CD8-positive, alpha-beta memory T cell (primary cell): ENCODE measurements at regions not wholly inside any gene's neighbourhood (a gene's known extent, or its start where the extent isn't known, plus 50 kb on each side); places are given as distances from the start of the nearest gene placed in this dataset.

ENCODE experiments used
- CTCF ChIA-PET: fragments of 350-600 bp; sonication (Branson Sonifier 250); formaldehyde crosslinking; loops from one replicate; lab custom pipeline; 2021; ENCODE audit warnings: antibody characterized with exemption; lab: Charles Lee
- POLR2A ChIA-PET: fragments of 350-600 bp; sonication (Branson Sonifier 250); formaldehyde crosslinking; loops from one replicate; lab custom pipeline; 2021; ENCODE audit warnings: antibody characterized with exemption; lab: Charles Lee
- DNase-seq, 5 donors: peaks; one replicate each; pipeline versions ENCODE4 v3.0.0 to v3.0.0-alpha.2; 2020 to 2022; ENCODE audit warnings: mixed read lengths in 1 of 5
- H3K27ac ChIP-seq: one replicate; pipeline ENCODE4 v1.7.0; 2013; ENCODE audit warnings: low read depth, mild to moderate bottlenecking, low read length, moderate library complexity
- H3K27me3 ChIP-seq: 2 replicates; pipeline ENCODE4 v1.7.0; 2013; ENCODE audit warnings: low read length, mild to moderate bottlenecking; ENCODE audit not compliant: insufficient read depth, poor library complexity, severe bottlenecking
- H3K36me3 ChIP-seq: 2 replicates; pipeline ENCODE4 v1.7.0; 2013; ENCODE audit warnings: mild to moderate bottlenecking, low read length, moderate library complexity; ENCODE audit not compliant: insufficient read depth
- H3K4me1 ChIP-seq: 2 replicates; pipeline ENCODE4 v1.7.0; 2013; ENCODE audit warnings: mild to moderate bottlenecking, low read length, moderate library complexity; ENCODE audit not compliant: insufficient read depth
- H3K4me3 ChIP-seq: 2 replicates; pipeline ENCODE4 v1.7.0; 2013; ENCODE audit warnings: mild to moderate bottlenecking, low read length
- H3K9me3 ChIP-seq: 2 replicates; pipeline ENCODE4 v1.7.0; 2013; ENCODE audit warnings: mild to moderate bottlenecking, low read length
- H3K27ac Mint-ChIP-seq, 8 donors: one replicate each; pipeline ENCODE4 v1.8.0; 2020 to 2021; ENCODE audit warnings: mixed read lengths in 8 of 8, mild to moderate bottlenecking in 6 of 8, inconsistent platforms in 3 of 8, moderate library complexity in 3 of 8
- H3K27me3 Mint-ChIP-seq, 2 donors: one replicate each; pipeline ENCODE4 v1.8.0; 2020 to 2021; ENCODE audit warnings: mixed read lengths in 2 of 2, mild to moderate bottlenecking in 1 of 2, moderate library complexity in 1 of 2
- H3K36me3 Mint-ChIP-seq, 3 donors: one replicate each; pipeline ENCODE4 v1.8.0; 2020 to 2021; ENCODE audit warnings: mixed read lengths in 3 of 3, inconsistent platforms in 1 of 3, mild to moderate bottlenecking in 1 of 3
- H3K4me1 Mint-ChIP-seq, 3 donors: one replicate each; pipeline ENCODE4 v1.8.0; 2020 to 2021; ENCODE audit warnings: mixed read lengths in 3 of 3, inconsistent platforms in 1 of 3, mild to moderate bottlenecking in 1 of 3
- H3K4me3 Mint-ChIP-seq, 7 donors: one replicate each; pipeline ENCODE4 v1.8.0; 2020 to 2021; ENCODE audit warnings: mixed read lengths in 7 of 7, mild to moderate bottlenecking in 6 of 7, moderate library complexity in 4 of 7, inconsistent platforms in 2 of 7
- H3K9me3 Mint-ChIP-seq, 5 donors: one replicate each; pipeline ENCODE4 v1.8.0; 2020 to 2022; ENCODE audit warnings: mixed read lengths in 5 of 5, mild to moderate bottlenecking in 3 of 5, moderate library complexity in 2 of 5, inconsistent platforms in 1 of 5

DNA sequence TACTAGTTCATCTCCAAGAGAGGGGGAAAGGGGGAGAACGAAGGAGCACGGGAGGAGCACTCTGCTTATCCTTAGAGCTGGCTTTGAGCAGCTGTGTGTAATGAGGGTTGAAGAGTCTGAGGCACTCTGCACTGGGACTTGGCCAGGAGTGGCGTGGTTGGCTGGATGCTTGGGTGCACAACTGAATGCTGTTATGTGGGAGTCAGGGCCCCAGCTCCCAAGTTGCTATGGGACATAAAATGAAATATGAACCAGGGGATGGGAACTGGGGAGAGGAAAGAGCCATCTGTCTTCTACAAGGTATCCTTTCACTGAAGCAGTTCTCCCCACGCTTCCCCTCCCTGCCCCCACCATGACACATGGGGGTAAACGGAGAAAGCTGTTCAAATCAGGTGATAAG, 105.9 kb upstream of the ANKFN1 start:
- no peaks in the 10 kb centered on the region for H3K4me1 Mint-ChIP-seq
- POLR2A ChIA-PET, result no interaction called here

DNA sequence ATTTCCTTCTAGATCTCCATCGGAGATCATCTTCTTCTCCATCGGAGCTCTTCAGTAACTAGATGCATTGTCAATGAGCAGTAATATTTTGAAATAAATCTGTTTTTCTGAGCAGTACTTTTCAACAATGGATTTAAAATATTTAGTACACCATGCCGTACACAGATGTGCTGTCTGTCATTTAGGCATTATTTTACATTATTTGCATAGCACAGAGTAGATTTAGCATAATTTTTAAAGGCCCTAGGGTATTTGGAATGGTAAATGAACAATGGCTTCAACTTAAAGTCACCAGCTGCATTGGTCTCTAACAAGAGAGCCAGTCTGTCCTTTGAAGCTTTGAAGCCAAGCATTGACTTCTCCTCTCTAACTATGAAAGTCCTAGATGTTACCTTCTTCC, 95.4 kb upstream of the ANKFN1 start:
- H3K9me3 ChIP-seq, result no peaks in the 10 kb centered on the region
- Mint-ChIP-seq H3K27ac (no peak overlapping the region), H3K27me3 (no peaks in the 10 kb centered on the region), H3K4me3 (no peak overlapping the region), H3K36me3 (no peaks in the 10 kb centered on the region), H3K4me1 (no peaks in the 10 kb centered on the region), H3K9me3 (peaks cover 0 to 8% (median 5%) of the 10 kb centered on the region in 5 donors)
- no peaks in the 10 kb centered on the region for H3K4me1 ChIP-seq
- H3K27me3 ChIP-seq, result no peaks in the 10 kb centered on the region
- H3K36me3 ChIP-seq, result no peaks in the 10 kb centered on the region
- no peak overlapping the region for H3K4me3 ChIP-seq
- ChIA-PET CTCF (no interaction called here), POLR2A (no interaction called here)
- H3K27ac ChIP-seq, result no peak overlapping the region
- no peak for DNase-seq

More for the DNA sequence above, 105.9 kb upstream of the ANKFN1 start:
- no peaks in the 10 kb centered on the region for H3K27me3 ChIP-seq
- H3K27ac Mint-ChIP-seq, result no peak overlapping the region
- H3K9me3 Mint-ChIP-seq, result peaks cover 0 to 4% (median 0%) of the 10 kb centered on the region in 5 donors
- H3K4me3 Mint-ChIP-seq, result no peak overlapping the region
- peaks cover 2 to 8% of the 10 kb centered on the region in 2 donors for H3K27me3 Mint-ChIP-seq
- no peaks in the 10 kb centered on the region for H3K9me3 ChIP-seq
- H3K4me1 ChIP-seq, result no peaks in the 10 kb centered on the region
- DNase-seq, result no peak
- no peaks in the 10 kb centered on the region for H3K36me3 Mint-ChIP-seq
- no peak overlapping the region for H3K4me3 ChIP-seq
- no peak overlapping the region for H3K27ac ChIP-seq
- H3K36me3 ChIP-seq, result no peaks in the 10 kb centered on the region
- CTCF ChIA-PET, result no interaction called here

DNA sequence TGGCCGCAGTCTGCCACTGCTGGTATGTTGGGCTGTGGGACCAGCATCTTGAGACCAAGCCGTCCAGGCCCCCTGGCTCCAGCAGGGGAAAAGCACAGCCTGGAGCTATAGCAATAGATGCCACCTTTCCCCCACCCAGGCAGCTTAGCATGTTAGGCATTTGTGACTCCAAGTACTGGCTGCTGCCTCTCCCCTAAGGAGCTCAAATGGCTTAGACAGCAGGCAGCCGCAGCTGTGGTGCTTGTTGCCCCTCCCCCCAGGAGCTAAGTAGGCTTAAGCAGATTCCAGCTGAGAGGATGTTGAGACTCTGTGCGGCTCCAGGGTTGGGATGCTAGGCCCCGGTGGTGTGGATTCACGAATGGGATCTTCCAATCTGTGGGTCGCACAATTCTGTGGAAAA, 88.8 kb upstream of the ANKFN1 start:
- Histone ChIP-seq H3K27ac (no peak overlapping the region), H3K9me3 (no peaks in the 10 kb centered on the region), H3K4me1 (no peaks in the 10 kb centered on the region), H3K27me3 (no peaks in the 10 kb centered on the region), H3K4me3 (no peak overlapping the region), H3K36me3 (no peaks in the 10 kb centered on the region)
- Mint-ChIP-seq H3K9me3 (peaks cover 4 to 10% (median 5%) of the 10 kb centered on the region in 5 donors), H3K4me1 (no peaks in the 10 kb centered on the region), H3K36me3 (no peaks in the 10 kb centered on the region), H3K4me3 (no peak overlapping the region), H3K27ac (no peak overlapping the region), H3K27me3 (no peaks in the 10 kb centered on the region)
- CTCF ChIA-PET, result no interaction called here
- no peak for DNase-seq
- POLR2A ChIA-PET, result no interaction called here

DNA sequence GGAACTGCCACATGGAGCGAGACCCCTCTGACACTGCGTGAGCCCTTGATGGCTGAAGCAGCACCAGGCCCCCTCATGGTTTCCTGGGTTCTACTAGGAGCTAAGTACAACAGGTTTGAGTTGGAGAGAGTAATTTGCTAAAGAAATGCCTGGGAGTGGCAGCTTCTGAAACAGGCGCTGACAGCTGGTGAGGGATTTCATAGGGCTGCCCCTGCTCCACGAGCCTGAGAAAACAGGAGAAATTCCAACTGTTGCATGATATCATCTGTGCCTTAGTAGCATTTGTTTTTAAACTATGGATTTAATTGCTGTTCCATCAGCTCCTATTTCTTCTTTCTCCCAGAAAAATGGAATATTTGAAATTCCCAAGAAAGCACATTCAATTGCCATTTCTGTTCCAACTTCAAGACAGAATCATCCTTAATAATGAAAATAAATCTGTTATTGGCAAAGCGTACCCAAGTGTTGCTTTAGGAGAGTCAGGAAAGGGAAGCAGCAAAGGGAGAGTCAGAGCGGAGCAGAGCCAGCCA, 78.8 kb upstream of the ANKFN1 start:
- no peak overlapping the region for H3K27ac ChIP-seq
- no peaks in the 10 kb centered on the region for H3K9me3 ChIP-seq
- CTCF ChIA-PET, result interaction anchor here (1.4 kb wide), 1 partner anchor 13 kb away, joined by 3 read pairs; no protein-coding TSS in a partner anchor
- H3K4me3 Mint-ChIP-seq, result no peak overlapping the region
- H3K27me3 Mint-ChIP-seq, result no peaks in the 10 kb centered on the region
- peaks cover 0 to 6% (median 0%) of the 10 kb centered on the region in 5 donors for H3K9me3 Mint-ChIP-seq
- no peak overlapping the region for H3K4me3 ChIP-seq
- H3K27ac Mint-ChIP-seq, result peak overlapping the region in 1 of 8 donors; percentile 13
- no peaks in the 10 kb centered on the region for H3K36me3 ChIP-seq
- H3K36me3 Mint-ChIP-seq, result no peaks in the 10 kb centered on the region
- no peaks in the 10 kb centered on the region for H3K4me1 Mint-ChIP-seq
- H3K4me1 ChIP-seq, result no peaks in the 10 kb centered on the region
- POLR2A ChIA-PET, result no interaction called here
- DNase-seq, result no peak
- H3K27me3 ChIP-seq, result no peaks in the 10 kb centered on the region

DNA sequence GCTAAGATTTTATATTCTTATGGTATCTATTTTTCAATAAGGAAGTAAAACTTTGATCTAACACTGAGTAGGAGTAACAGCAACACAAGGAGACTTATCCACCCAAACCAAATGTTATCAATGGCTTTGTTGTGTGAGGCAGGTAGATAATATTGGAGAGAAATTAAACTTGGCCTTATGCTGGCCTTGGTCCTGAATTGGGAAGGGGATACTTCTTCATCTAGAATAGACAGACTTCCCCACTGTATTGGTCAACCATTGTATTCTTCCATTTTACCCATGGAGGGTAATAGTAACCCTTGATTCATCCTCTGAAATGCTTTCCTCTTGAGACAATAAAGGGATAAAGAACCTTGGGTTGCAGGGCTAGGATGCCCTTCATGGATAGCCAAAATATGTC, 76.3 kb upstream of the ANKFN1 start:
- POLR2A ChIA-PET, result no interaction called here
- H3K27ac ChIP-seq, result no peak overlapping the region
- DNase-seq, result no peak
- CTCF ChIA-PET, result no interaction called here
- no peaks in the 10 kb centered on the region for H3K4me1 Mint-ChIP-seq
- peaks cover 0 to under 1% of the 10 kb centered on the region in 2 donors for H3K27me3 Mint-ChIP-seq
- no peaks in the 10 kb centered on the region for H3K9me3 ChIP-seq
- no peak overlapping the region for H3K27ac Mint-ChIP-seq
- H3K36me3 ChIP-seq, result no peaks in the 10 kb centered on the region
- peaks cover 0 to 6% (median 0%) of the 10 kb centered on the region in 5 donors for H3K9me3 Mint-ChIP-seq
- no peaks in the 10 kb centered on the region for H3K36me3 Mint-ChIP-seq
- no peak overlapping the region for H3K4me3 ChIP-seq
- H3K4me1 ChIP-seq, result no peaks in the 10 kb centered on the region
- no peak overlapping the region for H3K4me3 Mint-ChIP-seq
- no peaks in the 10 kb centered on the region for H3K27me3 ChIP-seq

DNA sequence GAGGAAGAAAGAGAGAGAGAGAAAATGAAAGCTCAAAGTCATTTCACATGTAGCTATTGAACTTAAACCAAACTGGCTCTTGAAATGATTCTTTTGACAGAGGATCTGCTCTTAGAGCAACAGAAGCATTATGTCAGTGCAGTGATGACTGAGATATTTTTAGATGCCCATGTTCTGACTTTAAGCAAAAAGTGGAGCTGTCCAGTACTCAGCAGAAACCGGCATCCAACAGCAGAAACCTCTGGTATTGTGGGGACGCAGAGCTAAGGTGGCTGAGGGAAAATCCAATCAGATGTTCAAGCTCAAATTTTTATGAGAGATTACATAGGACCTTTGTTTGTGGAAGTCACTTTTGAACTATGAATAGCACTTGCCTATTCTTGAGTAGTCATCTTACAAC, 69.8 kb upstream of the ANKFN1 start:
- Histone ChIP-seq H3K27me3 (no peaks in the 10 kb centered on the region), H3K36me3 (no peaks in the 10 kb centered on the region), H3K9me3 (no peaks in the 10 kb centered on the region), H3K27ac (no peak overlapping the region), H3K4me1 (no peaks in the 10 kb centered on the region), H3K4me3 (no peak overlapping the region)
- no peaks in the 10 kb centered on the region for H3K36me3 Mint-ChIP-seq
- POLR2A ChIA-PET, result no interaction called here
- H3K9me3 Mint-ChIP-seq, result peaks cover 0 to 5% (median 1%) of the 10 kb centered on the region in 5 donors
- H3K27me3 Mint-ChIP-seq, result peaks cover 0 to 3% of the 10 kb centered on the region in 2 donors
- no peak overlapping the region for H3K4me3 Mint-ChIP-seq
- H3K27ac Mint-ChIP-seq, result no peak overlapping the region
- CTCF ChIA-PET, result no interaction called here
- no peak for DNase-seq
- H3K4me1 Mint-ChIP-seq, result no peaks in the 10 kb centered on the region

DNA sequence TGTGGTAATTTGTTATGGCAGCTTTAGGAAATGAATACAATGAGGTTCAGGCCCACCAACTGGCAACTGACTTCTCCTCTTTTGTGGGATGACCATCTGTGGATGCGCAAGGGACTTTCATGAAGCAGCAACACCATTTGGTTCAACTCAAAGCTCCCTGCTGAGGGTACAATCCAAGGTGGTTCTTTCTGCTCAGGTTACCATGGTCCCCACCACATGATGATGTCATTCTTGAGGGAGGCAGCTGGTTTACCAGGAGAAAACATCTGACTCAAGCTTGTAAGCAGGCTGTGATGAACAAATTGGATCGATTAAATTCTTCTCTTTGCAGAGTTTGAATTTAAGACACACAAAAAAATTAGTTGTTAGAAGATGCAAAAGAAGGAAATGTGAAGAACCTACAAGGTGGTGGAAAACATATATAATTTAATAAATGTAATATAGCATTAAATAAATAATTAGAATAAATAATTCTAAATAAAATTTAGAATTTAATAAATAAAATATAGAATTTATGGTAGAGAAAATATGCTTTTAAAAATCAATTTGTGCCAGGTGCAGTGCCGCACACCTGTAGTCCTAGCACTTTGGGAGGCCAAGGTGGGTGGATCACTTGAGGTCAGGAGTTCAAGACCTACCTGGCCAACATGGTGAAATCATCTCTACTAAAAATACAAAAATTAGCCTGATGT, 67.6 kb upstream of the ANKFN1 start:
- Histone ChIP-seq H3K4me1 (no peaks in the 10 kb centered on the region), H3K36me3 (no peaks in the 10 kb centered on the region), H3K27me3 (no peaks in the 10 kb centered on the region), H3K9me3 (no peaks in the 10 kb centered on the region), H3K4me3 (no peak overlapping the region), H3K27ac (no peak overlapping the region)
- Mint-ChIP-seq H3K36me3 (no peaks in the 10 kb centered on the region), H3K4me1 (no peaks in the 10 kb centered on the region), H3K4me3 (no peak overlapping the region), H3K9me3 (peaks cover 0 to 5% (median 1%) of the 10 kb centered on the region in 5 donors), H3K27ac (no peak overlapping the region), H3K27me3 (peaks cover 0 to 3% of the 10 kb centered on the region in 2 donors)
- ChIA-PET POLR2A (no interaction called here), CTCF (no interaction called here)
- DNase-seq, result no peak

DNA sequence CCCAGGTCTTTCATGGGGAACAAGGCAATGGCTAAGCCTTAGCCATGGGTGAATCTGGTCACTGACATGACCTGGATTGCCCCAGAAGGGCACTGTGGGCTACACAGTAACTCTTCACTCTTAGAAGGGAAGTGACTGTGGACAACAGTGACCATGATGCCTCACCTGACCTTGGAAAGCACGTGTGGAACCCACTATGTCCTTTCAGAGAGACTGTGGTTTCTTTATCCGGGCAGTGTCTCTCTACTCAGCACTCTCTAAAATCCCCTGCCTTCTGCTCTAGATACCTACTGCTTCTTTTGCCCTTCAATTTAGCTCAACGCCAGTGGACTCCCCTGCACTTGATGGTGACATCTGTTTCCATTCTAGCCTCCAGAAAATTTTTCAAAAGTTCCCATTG, 66.1 kb upstream of the ANKFN1 start:
- no peaks in the 10 kb centered on the region for H3K9me3 ChIP-seq
- Mint-ChIP-seq H3K27me3 (no peaks in the 10 kb centered on the region), H3K9me3 (peaks cover 0 to 5% (median 1%) of the 10 kb centered on the region in 5 donors), H3K4me1 (no peaks in the 10 kb centered on the region), H3K27ac (no peak overlapping the region), H3K36me3 (no peaks in the 10 kb centered on the region), H3K4me3 (no peak overlapping the region)
- CTCF ChIA-PET, result no interaction called here
- H3K4me3 ChIP-seq, result no peak overlapping the region
- H3K27ac ChIP-seq, result no peak overlapping the region
- POLR2A ChIA-PET, result no interaction called here
- H3K4me1 ChIP-seq, result no peaks in the 10 kb centered on the region
- H3K36me3 ChIP-seq, result no peaks in the 10 kb centered on the region
- no peak for DNase-seq
- no peaks in the 10 kb centered on the region for H3K27me3 ChIP-seq
